ENCODE measurements at regions not wholly inside any gene's neighbourhood (a gene's known extent, or its start where the extent isn't known, plus 50 kb on each side); places are given as distances from the start of the nearest gene placed in this dataset.

DNA sequence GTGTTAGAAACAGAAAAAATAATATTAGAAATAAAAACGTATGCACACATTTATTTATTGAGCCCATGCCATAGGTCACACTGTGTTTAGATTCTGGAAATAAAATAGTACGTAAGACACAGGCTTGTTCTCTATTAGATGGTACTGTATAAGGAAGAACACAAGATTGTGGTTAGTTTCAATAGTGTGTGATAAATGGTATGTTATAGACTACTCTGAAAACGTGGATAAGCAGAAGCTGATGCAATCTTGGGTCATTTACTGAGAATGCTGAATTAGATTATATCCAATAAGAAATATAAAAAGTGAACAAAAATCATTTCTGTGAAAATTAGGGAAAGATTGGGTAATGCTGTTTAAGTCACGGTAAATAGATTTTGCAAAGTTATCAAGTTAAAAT lies 1456.4 kb upstream of the ACO1 start:
- TF ChIP-seq, protein P1, sequence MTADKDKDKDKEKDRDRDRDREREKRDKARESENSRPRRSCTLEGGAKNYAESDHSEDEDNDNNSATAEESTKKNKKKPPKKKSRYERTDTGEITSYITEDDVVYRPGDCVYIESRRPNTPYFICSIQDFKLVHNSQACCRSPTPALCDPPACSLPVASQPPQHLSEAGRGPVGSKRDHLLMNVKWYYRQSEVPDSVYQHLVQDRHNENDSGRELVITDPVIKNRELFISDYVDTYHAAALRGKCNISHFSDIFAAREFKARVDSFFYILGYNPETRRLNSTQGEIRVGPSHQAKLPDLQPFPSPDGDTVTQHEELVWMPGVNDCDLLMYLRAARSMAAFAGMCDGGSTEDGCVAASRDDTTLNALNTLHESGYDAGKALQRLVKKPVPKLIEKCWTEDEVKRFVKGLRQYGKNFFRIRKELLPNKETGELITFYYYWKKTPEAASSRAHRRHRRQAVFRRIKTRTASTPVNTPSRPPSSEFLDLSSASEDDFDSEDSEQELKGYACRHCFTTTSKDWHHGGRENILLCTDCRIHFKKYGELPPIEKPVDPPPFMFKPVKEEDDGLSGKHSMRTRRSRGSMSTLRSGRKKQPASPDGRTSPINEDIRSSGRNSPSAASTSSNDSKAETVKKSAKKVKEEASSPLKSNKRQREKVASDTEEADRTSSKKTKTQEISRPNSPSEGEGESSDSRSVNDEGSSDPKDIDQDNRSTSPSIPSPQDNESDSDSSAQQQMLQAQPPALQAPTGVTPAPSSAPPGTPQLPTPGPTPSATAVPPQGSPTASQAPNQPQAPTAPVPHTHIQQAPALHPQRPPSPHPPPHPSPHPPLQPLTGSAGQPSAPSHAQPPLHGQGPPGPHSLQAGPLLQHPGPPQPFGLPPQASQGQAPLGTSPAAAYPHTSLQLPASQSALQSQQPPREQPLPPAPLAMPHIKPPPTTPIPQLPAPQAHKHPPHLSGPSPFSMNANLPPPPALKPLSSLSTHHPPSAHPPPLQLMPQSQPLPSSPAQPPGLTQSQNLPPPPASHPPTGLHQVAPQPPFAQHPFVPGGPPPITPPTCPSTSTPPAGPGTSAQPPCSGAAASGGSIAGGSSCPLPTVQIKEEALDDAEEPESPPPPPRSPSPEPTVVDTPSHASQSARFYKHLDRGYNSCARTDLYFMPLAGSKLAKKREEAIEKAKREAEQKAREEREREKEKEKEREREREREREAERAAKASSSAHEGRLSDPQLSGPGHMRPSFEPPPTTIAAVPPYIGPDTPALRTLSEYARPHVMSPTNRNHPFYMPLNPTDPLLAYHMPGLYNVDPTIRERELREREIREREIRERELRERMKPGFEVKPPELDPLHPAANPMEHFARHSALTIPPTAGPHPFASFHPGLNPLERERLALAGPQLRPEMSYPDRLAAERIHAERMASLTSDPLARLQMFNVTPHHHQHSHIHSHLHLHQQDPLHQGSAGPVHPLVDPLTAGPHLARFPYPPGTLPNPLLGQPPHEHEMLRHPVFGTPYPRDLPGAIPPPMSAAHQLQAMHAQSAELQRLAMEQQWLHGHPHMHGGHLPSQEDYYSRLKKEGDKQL (CRISPR knock-in tag; IDR thresholded peaks at IDR 0.05; ENCODE audit: borderline replicate concordance), result no peak
- TF ChIP-seq DMBX1 (CRISPR knock-in tag; IDR thresholded peaks at IDR 0.05; ENCODE audit: borderline replicate concordance), result no peak
- TF ChIP-seq, protein P2, sequence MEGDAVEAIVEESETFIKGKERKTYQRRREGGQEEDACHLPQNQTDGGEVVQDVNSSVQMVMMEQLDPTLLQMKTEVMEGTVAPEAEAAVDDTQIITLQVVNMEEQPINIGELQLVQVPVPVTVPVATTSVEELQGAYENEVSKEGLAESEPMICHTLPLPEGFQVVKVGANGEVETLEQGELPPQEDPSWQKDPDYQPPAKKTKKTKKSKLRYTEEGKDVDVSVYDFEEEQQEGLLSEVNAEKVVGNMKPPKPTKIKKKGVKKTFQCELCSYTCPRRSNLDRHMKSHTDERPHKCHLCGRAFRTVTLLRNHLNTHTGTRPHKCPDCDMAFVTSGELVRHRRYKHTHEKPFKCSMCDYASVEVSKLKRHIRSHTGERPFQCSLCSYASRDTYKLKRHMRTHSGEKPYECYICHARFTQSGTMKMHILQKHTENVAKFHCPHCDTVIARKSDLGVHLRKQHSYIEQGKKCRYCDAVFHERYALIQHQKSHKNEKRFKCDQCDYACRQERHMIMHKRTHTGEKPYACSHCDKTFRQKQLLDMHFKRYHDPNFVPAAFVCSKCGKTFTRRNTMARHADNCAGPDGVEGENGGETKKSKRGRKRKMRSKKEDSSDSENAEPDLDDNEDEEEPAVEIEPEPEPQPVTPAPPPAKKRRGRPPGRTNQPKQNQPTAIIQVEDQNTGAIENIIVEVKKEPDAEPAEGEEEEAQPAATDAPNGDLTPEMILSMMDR (IDR thresholded peaks at IDR 0.05 in 2 of 3, conservative IDR thresholded peaks at IDR 0.05 in 1 of 3; ENCODE audit: insufficient read depth in 2 of 3, low read depth in 1 of 3, low read length in 3 of 3), result no peak
- no peak for TF ChIP-seq KAT7 (CRISPR knock-in tag; IDR thresholded peaks at IDR 0.05; ENCODE audit: borderline replicate concordance)
- no peak for TF ChIP-seq U2AF2 (optimal IDR thresholded peaks at IDR 0.05; ENCODE audit: low read depth, low read length)
- no peak for TF ChIP-seq IRF2 (CRISPR knock-in tag; IDR thresholded peaks at IDR 0.05)
- no peak for TF ChIP-seq TCF7 (IDR thresholded peaks at IDR 0.05; ENCODE audit: borderline replicate concordance)
- TF ChIP-seq ZNF347 (CRISPR knock-in tag; IDR thresholded peaks at IDR 0.05; ENCODE audit: low read depth), result no peak
- TF ChIP-seq, protein P3, sequence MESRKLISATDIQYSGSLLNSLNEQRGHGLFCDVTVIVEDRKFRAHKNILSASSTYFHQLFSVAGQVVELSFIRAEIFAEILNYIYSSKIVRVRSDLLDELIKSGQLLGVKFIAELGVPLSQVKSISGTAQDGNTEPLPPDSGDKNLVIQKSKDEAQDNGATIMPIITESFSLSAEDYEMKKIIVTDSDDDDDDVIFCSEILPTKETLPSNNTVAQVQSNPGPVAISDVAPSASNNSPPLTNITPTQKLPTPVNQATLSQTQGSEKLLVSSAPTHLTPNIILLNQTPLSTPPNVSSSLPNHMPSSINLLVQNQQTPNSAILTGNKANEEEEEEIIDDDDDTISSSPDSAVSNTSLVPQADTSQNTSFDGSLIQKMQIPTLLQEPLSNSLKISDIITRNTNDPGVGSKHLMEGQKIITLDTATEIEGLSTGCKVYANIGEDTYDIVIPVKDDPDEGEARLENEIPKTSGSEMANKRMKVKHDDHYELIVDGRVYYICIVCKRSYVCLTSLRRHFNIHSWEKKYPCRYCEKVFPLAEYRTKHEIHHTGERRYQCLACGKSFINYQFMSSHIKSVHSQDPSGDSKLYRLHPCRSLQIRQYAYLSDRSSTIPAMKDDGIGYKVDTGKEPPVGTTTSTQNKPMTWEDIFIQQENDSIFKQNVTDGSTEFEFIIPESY (CRISPR knock-in tag; IDR thresholded peaks at IDR 0.05), result no peak
- no peak for TF ChIP-seq ZNF57 (CRISPR knock-in tag; IDR thresholded peaks at IDR 0.05)
- no peak for TF ChIP-seq NR2C2 (CRISPR knock-in tag; IDR thresholded peaks at IDR 0.05)
- TF ChIP-seq NR2C2 (tag; IDR thresholded peaks at IDR 0.05), result no peak
- TF ChIP-seq LCOR (CRISPR knock-in tag; IDR thresholded peaks at IDR 0.05), result no peak
- TF ChIP-seq BCL6 (CRISPR knock-in tag; IDR thresholded peaks at IDR 0.05), result no peak
- no peak for TF ChIP-seq SIN3A (IDR thresholded peaks at IDR 0.05; ENCODE audit: borderline replicate concordance in 2 of 2, control insufficient read depth in 1 of 2, low read depth in 2 of 2, low read length in 2 of 2)

Data from K562 (cell line).